Endothelial cell of umbilical vein (primary cell): ENCODE measurements at regions not wholly inside any gene's neighbourhood (a gene's known extent, or its start where the extent isn't known, plus 50 kb on each side); places are given as distances from the start of the nearest gene placed in this dataset.

Experiments used
- BruUV-seq: library from RNA; stranded (reverse); fragments of 400-500 nt; replicated peaks from 2 replicates; lab custom pipeline; 2021; lab: Mats Ljungman, UMichigan
- CTCF ChIA-PET: fragments of 300-600, 350-600 bp; sonication (Branson Sonifier 250); formaldehyde crosslinking; loops from one replicate; lab custom pipeline; 2021; ENCODE audit warnings: antibody characterized with exemption, inconsistent platforms; lab: Charles Lee
- POLR2A ChIA-PET: fragments of 300-600, 350-600 bp; sonication (Branson Sonifier 250); formaldehyde crosslinking; loops from one replicate; lab custom pipeline; 2021; ENCODE audit warnings: antibody characterized with exemption, inconsistent platforms; lab: Charles Lee
- DNase-seq: peaks from one replicate; pipeline ENCODE4 v3.0.0-alpha.2; 2011; ENCODE audit warnings: low read depth, low spot score
- FAIRE-seq: peaks from 2 replicates; lab custom pipeline; 2011; peaks lifted over from hg19 to GRCh38; lab: Jason Lieb, UNC
- H2AFZ ChIP-seq: 2 replicates; pipeline ENCODE4 v1.6.0; 2012; ENCODE audit warnings: low read depth, low read length, control low read depth, inconsistent platforms
- H3K27ac ChIP-seq: 2 replicates; pipeline ENCODE4 v1.5.1; 2011; ENCODE audit warnings: low read depth, mild to moderate bottlenecking, control low read depth, low read length, moderate library complexity; ENCODE audit not compliant: insufficient read depth
- H3K27me3 ChIP-seq, 2 experiments: 2 replicates each; pipeline versions ENCODE4 v1.6.0 to v1.6.1; 2011; ENCODE audit warnings: low read length in 2 of 2, mixed read lengths in 1 of 2; ENCODE audit not compliant: control insufficient read depth in 2 of 2, insufficient read depth in 2 of 2
- H3K36me3 ChIP-seq, 2 experiments: 2 replicates in 1 of 2; 3 replicates in 1 of 2; pipeline ENCODE4 v1.5.1; 2011; ENCODE audit warnings: low read length in 2 of 2, mild to moderate bottlenecking in 1 of 2, moderate library complexity in 1 of 2; ENCODE audit not compliant: control insufficient read depth in 2 of 2, insufficient read depth in 2 of 2; ENCODE audit errors: extremely low read depth in 1 of 2
- H3K4me1 ChIP-seq: 3 replicates; pipeline ENCODE4 v1.5.1; 2011; ENCODE audit warnings: mild to moderate bottlenecking, low read length; ENCODE audit not compliant: control insufficient read depth, insufficient read depth; ENCODE audit errors: extremely low read depth
- H3K4me2 ChIP-seq: 2 replicates; pipeline ENCODE4 v1.6.1; 2011; ENCODE audit warnings: low read length, control low read depth, mixed read lengths; ENCODE audit not compliant: insufficient read depth
- H3K4me3 ChIP-seq, 3 experiments: fragments of 200-600 bp in 1 of 3; sonication (generic), shearing (Covaris generic) in 1 of 3; replicated peaks in 1 of 3; 2 replicates each; pipeline ENCODE4 v1.5.1; 2011 to 2016; ENCODE audit warnings: control low read depth in 3 of 3, low read length in 3 of 3, mild to moderate bottlenecking in 2 of 3, inconsistent platforms in 1 of 3, low read depth in 1 of 3, moderate library complexity in 1 of 3; ENCODE audit not compliant: insufficient read depth in 1 of 3
- H3K79me2 ChIP-seq: 2 replicates; pipeline ENCODE4 v1.6.0; 2012; ENCODE audit warnings: low read length, inconsistent platforms; ENCODE audit not compliant: control insufficient read depth, insufficient read depth
- H3K9ac ChIP-seq: replicated peaks from 2 replicates; pipeline ENCODE3; 2011; ENCODE audit warnings: low read length, control low read depth; ENCODE audit not compliant: insufficient read depth; ENCODE audit errors: extremely low read depth
- H3K9me1 ChIP-seq: replicated peaks from 3 replicates; pipeline ENCODE4 v1.6.0; 2011; ENCODE audit warnings: mild to moderate bottlenecking, low read length; ENCODE audit not compliant: control insufficient read depth, insufficient read depth; ENCODE audit errors: extremely low read depth
- H3K9me3 ChIP-seq: replicated peaks from 2 replicates; pipeline ENCODE4 v1.5.1; 2012; ENCODE audit warnings: low read length, inconsistent platforms; ENCODE audit not compliant: control insufficient read depth, insufficient read depth
- H4K20me1 ChIP-seq: replicated peaks from 2 replicates; pipeline ENCODE3; 2011; ENCODE audit warnings: mild to moderate bottlenecking, low read length; ENCODE audit not compliant: control insufficient read depth, insufficient read depth; ENCODE audit errors: extremely low read depth
- CTCF ChIP-seq, 2 donors: IDR thresholded peaks; 1 replicate in 1 of 2; 2 replicates in 1 of 2; pipeline ENCODE4 v1.5.1; 2011; ENCODE audit warnings: low read length in 2 of 2, mild to moderate bottlenecking in 2 of 2, moderate library complexity in 2 of 2, control low read depth in 1 of 2, inconsistent platforms in 1 of 2, low read depth in 1 of 2; ENCODE audit not compliant: insufficient read depth in 1 of 2; ENCODE audit errors: extremely low read depth in 1 of 2
- EZH2 ChIP-seq: IDR thresholded peaks from 2 replicates; pipeline ENCODE4 v1.6.1; 2012; ENCODE audit warnings: borderline replicate concordance, low read depth, mild to moderate bottlenecking, moderate library complexity, low read length, inconsistent platforms; ENCODE audit not compliant: severe bottlenecking
- FOS ChIP-seq: IDR thresholded peaks from 2 replicates; pipeline ENCODE4 v1.6.1; 2011; ENCODE audit warnings: mild to moderate bottlenecking, low read length, moderate library complexity, borderline replicate concordance; ENCODE audit not compliant: insufficient read depth
- GATA2 ChIP-seq: IDR thresholded peaks from 2 replicates; pipeline ENCODE4 v1.7.0; 2011; ENCODE audit warnings: low read depth, mild to moderate bottlenecking, moderate library complexity, mixed read lengths, low read length; ENCODE audit not compliant: insufficient read length, insufficient read depth
- JUN ChIP-seq: IDR thresholded peaks from 2 replicates; pipeline ENCODE4 v1.6.1; 2011; ENCODE audit warnings: borderline replicate concordance, low read depth; ENCODE audit not compliant: insufficient read length, insufficient read depth
- MAX ChIP-seq: IDR thresholded peaks from 2 replicates; pipeline ENCODE4 v1.6.1; 2011; ENCODE audit not compliant: insufficient read depth, insufficient read length
- MYC ChIP-seq: IDR thresholded peaks from one replicate; pipeline ENCODE4 v1.6.1; 2011; ENCODE audit warnings: mild to moderate bottlenecking, low read depth, low read length
- POLR2A ChIP-seq: IDR thresholded peaks from 2 replicates; pipeline ENCODE4 v1.6.1; 2012; ENCODE audit warnings: low read depth, mild to moderate bottlenecking, control low read depth, low read length
- POLR2AphosphoS5 ChIP-seq: IDR thresholded peaks from 2 replicates; pipeline ENCODE4 v1.6.1; 2012; ENCODE audit warnings: low read depth, mild to moderate bottlenecking, control low read depth, low read length, moderate library complexity; ENCODE audit not compliant: insufficient read depth
- dilution Hi-C: fragments of 300-500 bp; cut with MboI; formaldehyde crosslinking; loops from one replicate; pipeline ENCODE4 v1.15.0; 2019; ENCODE audit warnings: low sequenced_read_pairs; ENCODE audit not compliant: extremely low pct_ligation_motif_present
- intact Hi-C: fragments of 100-400 bp; cut with micrococcal nuclease; formaldehyde crosslinking; loops from one replicate; pipeline ENCODE4 v1.10.0; 2022

DNA sequence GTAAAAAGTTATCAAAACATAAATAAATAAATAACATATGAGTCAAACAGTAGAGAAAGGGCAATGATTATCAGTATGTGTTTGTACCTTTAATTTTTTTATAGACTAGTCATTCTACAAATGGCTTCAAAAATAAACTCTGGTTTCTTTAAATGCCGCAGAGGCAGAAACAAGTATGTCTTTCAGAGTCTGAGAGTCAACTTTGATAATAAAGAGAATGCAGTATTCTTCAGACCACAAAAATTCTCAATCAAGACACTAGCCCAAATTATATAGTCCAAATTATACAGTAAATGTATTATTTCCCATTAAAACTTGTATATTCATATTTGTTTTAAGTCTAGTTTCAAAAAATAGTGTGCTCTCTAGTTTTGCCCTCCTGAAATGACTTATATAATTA lies 1142.3 kb downstream of the NXPH1 start:
- H4K20me1 ChIP-seq, result no peaks in the 10 kb centered on the region
- H3K4me1 ChIP-seq, result no peaks in the 10 kb centered on the region
- DNase-seq, result no peak
- TF ChIP-seq MYC (no peak), JUN (no peak), GATA2 (no peak), CTCF (IDR thresholded peaks at IDR 0.05; ENCODE audit: extremely low read depth in 1 of 2, insufficient read depth in 1 of 2, low read depth in 1 of 2, low read length in 2 of 2) (no peak), MAX (no peak), POLR2A (no peak), EZH2 (no peak), POLR2AphosphoS5 (no peak), FOS (no peak)
- FAIRE-seq, result no peak
- H3K79me2 ChIP-seq, result no peaks in the 10 kb centered on the region
- no peaks in the 10 kb centered on the region for H3K9me3 ChIP-seq
- no TSS peak for BruUV-seq
- no peak overlapping the region for H3K4me2 ChIP-seq
- no peaks in the 10 kb centered on the region for H3K27me3 ChIP-seq
- CTCF ChIA-PET, result no interaction called here
- no peak overlapping the region for H3K27ac ChIP-seq
- no peaks in the 10 kb centered on the region for H3K9me1 ChIP-seq
- intact Hi-C loops, result no loop called here
- dilution Hi-C loops, result no loop called here
- no peak overlapping the region for H3K4me3 ChIP-seq
- POLR2A ChIA-PET, result no interaction called here
- H3K36me3 ChIP-seq, result no peaks in the 10 kb centered on the region
- no peak overlapping the region for H3K9ac ChIP-seq
- H2AFZ ChIP-seq, result no peak overlapping the region
